ENCODE measurements at regions not wholly inside any gene's neighbourhood (a gene's known extent, or its start where the extent isn't known, plus 50 kb on each side); places are given as distances from the start of the nearest gene placed in this dataset.

- H3K4me3 Mint-ChIP-seq: no peak overlapping the region
- peaks cover 12% of the 10 kb centered on the region for H3K4me1 Mint-ChIP-seq
- no peaks in the 10 kb centered on the region for H3K27me3 Mint-ChIP-seq (ENCODE audit: low read depth)
- no peak overlapping the region for H3K27ac Mint-ChIP-seq
- no peaks in the 10 kb centered on the region for H3K9me3 Mint-ChIP-seq
- no peaks in the 10 kb centered on the region for H3K36me3 Mint-ChIP-seq
- no peak for TF ChIP-seq CTCF (IDR thresholded peaks at IDR 0.05; ENCODE audit: unreplicated experiment)
- DNase-seq (ENCODE audit: low spot score in 2 of 2, unreplicated experiment in 2 of 2): no peak
These were observed 164.7 kb upstream of the KLF6 start for GRCh38 chr10:3949711-3950110.

- no peak for TF ChIP-seq CTCF (IDR thresholded peaks at IDR 0.05; ENCODE audit: unreplicated experiment)
- no peak for DNase-seq (ENCODE audit: low spot score in 2 of 2, unreplicated experiment in 2 of 2)
- no peaks in the 10 kb centered on the region for H3K9me3 Mint-ChIP-seq
- no peak overlapping the region for H3K27ac Mint-ChIP-seq
- H3K4me3 Mint-ChIP-seq: no peak overlapping the region
- H3K4me1 Mint-ChIP-seq: peaks cover 12% of the 10 kb centered on the region
- H3K36me3 Mint-ChIP-seq: no peaks in the 10 kb centered on the region
- H3K27me3 Mint-ChIP-seq (ENCODE audit: low read depth): no peaks in the 10 kb centered on the region
These were observed 163.8 kb upstream of the KLF6 start for GRCh38 chr10:3948843-3949242.

- TF ChIP-seq CTCF (IDR thresholded peaks at IDR 0.05; ENCODE audit: unreplicated experiment): no peak
- Mint-ChIP-seq H3K27ac (peak overlapping the region; percentile 27), H3K4me1 (peaks cover 14% of the 10 kb centered on the region), H3K27me3 (ENCODE audit: low read depth) (no peaks in the 10 kb centered on the region), H3K9me3 (no peaks in the 10 kb centered on the region), H3K4me3 (no peak overlapping the region), H3K36me3 (no peaks in the 10 kb centered on the region)
- no peak for DNase-seq (ENCODE audit: low spot score in 2 of 2, unreplicated experiment in 2 of 2)
These were observed 161.5 kb upstream of the KLF6 start for GRCh38 chr10:3946234-3947229.

GRCh38 chr10:3945026-3945425 lies 160.0 kb upstream of the KLF6 start:
- no peaks in the 10 kb centered on the region for H3K27me3 Mint-ChIP-seq (ENCODE audit: low read depth)
- peaks cover 4% of the 10 kb centered on the region for H3K9me3 Mint-ChIP-seq
- no peak overlapping the region for H3K4me3 Mint-ChIP-seq
- H3K27ac Mint-ChIP-seq: peak overlapping the region; percentile 7
- no peak for DNase-seq (ENCODE audit: low spot score in 2 of 2, unreplicated experiment in 2 of 2)
- no peak for TF ChIP-seq CTCF (IDR thresholded peaks at IDR 0.05; ENCODE audit: unreplicated experiment)
- H3K4me1 Mint-ChIP-seq: peaks cover 18% of the 10 kb centered on the region
- no peaks in the 10 kb centered on the region for H3K36me3 Mint-ChIP-seq

GRCh38 chr10:3944591-3944990 lies 159.6 kb upstream of the KLF6 start:
- TF ChIP-seq CTCF (IDR thresholded peaks at IDR 0.05; ENCODE audit: unreplicated experiment): no peak
- no peaks in the 10 kb centered on the region for H3K36me3 Mint-ChIP-seq
- DNase-seq (ENCODE audit: low spot score in 2 of 2, unreplicated experiment in 2 of 2): no peak
- no peaks in the 10 kb centered on the region for H3K27me3 Mint-ChIP-seq (ENCODE audit: low read depth)
- H3K27ac Mint-ChIP-seq: no peak overlapping the region
- H3K4me1 Mint-ChIP-seq: peaks cover 18% of the 10 kb centered on the region
- no peak overlapping the region for H3K4me3 Mint-ChIP-seq
- peaks cover 4% of the 10 kb centered on the region for H3K9me3 Mint-ChIP-seq
